H1 (cell line): ENCODE measurements at regions not wholly inside any gene's neighbourhood (a gene's known extent, or its start where the extent isn't known, plus 50 kb on each side); places are given as distances from the start of the nearest gene placed in this dataset.

Experiments used
- CBX8 ChIP-seq: fragments of 300-800, 300-1000 bp; sonication (generic); IDR thresholded peaks from 2 replicates; pipeline ENCODE4 v1.7.1; 2016; ENCODE audit warnings: low read depth, low read length, borderline replicate concordance
- CHD2 ChIP-seq: IDR thresholded peaks from 2 replicates; pipeline ENCODE4 v1.6.1; 2012; ENCODE audit warnings: low read length, improper control_type of control experiment
- CTBP2 ChIP-seq: IDR thresholded peaks from 2 replicates; pipeline ENCODE4 v1.7.0; 2011; ENCODE audit warnings: borderline replicate concordance, mild to moderate bottlenecking, moderate library complexity, mixed read lengths, low read length; ENCODE audit not compliant: insufficient read depth, insufficient read length
- FOSL1 ChIP-seq: IDR thresholded peaks from 2 replicates; pipeline ENCODE4 v1.6.1; 2011; ENCODE audit warnings: mild to moderate bottlenecking, low read depth, low read length, moderate library complexity; ENCODE audit not compliant: insufficient read depth
- GTF2F1 ChIP-seq: IDR thresholded peaks from 2 replicates; pipeline ENCODE4 v1.6.1; 2012; ENCODE audit warnings: low read depth, low read length, improper control_type of control experiment, borderline replicate concordance
- MAFK ChIP-seq: IDR thresholded peaks from 2 replicates; pipeline ENCODE4 v1.6.1; 2012; ENCODE audit warnings: low read depth, mild to moderate bottlenecking, improper control_type of control experiment, low read length
- NANOG ChIP-seq: IDR thresholded peaks from 2 replicates; pipeline ENCODE4 v1.6.1; 2011; ENCODE audit warnings: low read length, low read depth, mild to moderate bottlenecking, inconsistent platforms; ENCODE audit not compliant: insufficient read depth, poor library complexity, severe bottlenecking
- RAD21 ChIP-seq, 2 experiments: IDR thresholded peaks in 1 of 2; conservative IDR thresholded peaks in 1 of 2; 2 replicates each; pipeline ENCODE4 v1.6.1; 2011; ENCODE audit warnings: low read depth in 2 of 2, low read length in 2 of 2, improper control_type of control experiment in 1 of 2, inconsistent platforms in 1 of 2, mild to moderate bottlenecking in 1 of 2, moderate library complexity in 1 of 2
- RBBP5 ChIP-seq: IDR thresholded peaks from 2 replicates; pipeline ENCODE4 v1.7.1; 2012; ENCODE audit warnings: low read depth, mild to moderate bottlenecking, inconsistent platforms, low read length, moderate library complexity, borderline replicate concordance
- SUZ12 ChIP-seq: fragments of 200-600 bp; sonication (generic); IDR thresholded peaks from 2 replicates; pipeline ENCODE4 v1.6.1; 2012; ENCODE audit warnings: mild to moderate bottlenecking, inconsistent platforms, low read length, moderate library complexity, mixed read lengths
- TAF1 ChIP-seq: IDR thresholded peaks from 2 replicates; pipeline ENCODE4 v1.6.1; 2011; ENCODE audit warnings: mild to moderate bottlenecking, low read depth, low read length
- TAF7 ChIP-seq: optimal IDR thresholded peaks from 2 replicates; pipeline ENCODE3; 2011; ENCODE audit warnings: low read depth, mild to moderate bottlenecking, inconsistent platforms, low read length, moderate library complexity, borderline replicate concordance

GRCh38 chr15:97013491-97013890, 683.0 kb downstream of the NR2F2 start (continued):
- no peak for TF ChIP-seq RAD21 (IDR thresholded peaks at IDR 0.05 in 1 of 2, conservative IDR thresholded peaks at IDR 0.05 in 1 of 2; ENCODE audit: low read depth in 2 of 2, low read length in 2 of 2)
- no peak for TF ChIP-seq TAF7
- TF ChIP-seq GTF2F1, result no peak
- TF ChIP-seq FOSL1, result no peak
- no peak for TF ChIP-seq CBX8
- TF ChIP-seq CTBP2, result no peak
- no peak for TF ChIP-seq NANOG
- TF ChIP-seq SUZ12, result no peak
- TF ChIP-seq RBBP5, result no peak
- no peak for TF ChIP-seq CHD2
- no peak for TF ChIP-seq TAF1
- TF ChIP-seq MAFK, result no peak
